DMS 273 (cell line): ENCODE measurements at regions not wholly inside any gene's neighbourhood (a gene's known extent, or its start where the extent isn't known, plus 50 kb on each side); places are given as distances from the start of the nearest gene placed in this dataset.
"Not testable (repeated sequence)": the region's sequence is repeated elsewhere in the genome, so short reads cannot be mapped to it uniquely, and the experiment has no call there.

Experiments
- DNase-seq: peaks from one replicate; lab custom pipeline; 2025; ENCODE audit not compliant: unreplicated experiment; lab: John Stamatoyannopoulos, UW

- no peak for DNase-seq
These were observed 280.6 kb downstream of the BTBD3 start for GRCh38 chr20:12198281-12198680.

DNA sequence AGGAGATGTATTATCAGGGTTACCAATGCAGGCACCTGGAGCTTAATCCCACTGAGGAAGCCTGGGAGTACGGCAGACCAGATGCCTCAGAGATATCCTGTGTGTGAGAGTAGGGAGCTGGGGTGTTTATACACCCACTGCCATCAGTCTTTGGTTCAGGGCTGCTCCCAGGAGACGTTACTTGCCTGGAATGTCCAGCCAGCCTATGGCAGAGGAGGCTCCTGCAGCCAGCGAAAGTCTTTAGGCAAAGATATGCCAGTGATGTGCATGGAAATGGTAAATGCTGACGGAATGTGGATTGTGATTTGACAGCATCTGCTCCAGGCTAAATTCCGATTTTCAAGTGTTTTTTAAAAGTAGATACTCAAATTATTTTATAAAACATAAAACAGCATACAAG is 282.0 kb downstream of the BTBD3 start:
- DNase-seq = no peak

- DNase-seq = no peak
These were observed 283.7 kb downstream of the BTBD3 start for GRCh38 chr20:12201289-12201991.

DNA sequence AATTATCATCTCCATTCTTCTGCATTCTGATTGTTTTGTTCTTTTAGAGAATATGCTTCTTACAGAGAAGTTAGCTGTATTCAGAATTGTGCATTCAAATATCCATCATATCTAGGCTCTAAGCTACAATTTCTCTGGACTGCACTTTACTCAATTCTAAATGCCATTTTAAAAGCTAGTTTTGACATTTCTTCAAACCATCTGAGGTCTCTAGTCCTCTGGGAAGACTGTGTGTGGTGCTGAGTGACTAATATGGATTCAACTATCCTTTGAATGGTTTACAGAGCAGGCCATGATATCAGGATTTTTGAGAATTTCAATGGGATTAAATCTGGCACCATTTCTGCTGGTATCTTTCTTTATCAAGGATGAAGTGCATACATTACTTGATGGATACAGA is 285.7 kb downstream of the BTBD3 start:
- DNase-seq = no peak

DNA sequence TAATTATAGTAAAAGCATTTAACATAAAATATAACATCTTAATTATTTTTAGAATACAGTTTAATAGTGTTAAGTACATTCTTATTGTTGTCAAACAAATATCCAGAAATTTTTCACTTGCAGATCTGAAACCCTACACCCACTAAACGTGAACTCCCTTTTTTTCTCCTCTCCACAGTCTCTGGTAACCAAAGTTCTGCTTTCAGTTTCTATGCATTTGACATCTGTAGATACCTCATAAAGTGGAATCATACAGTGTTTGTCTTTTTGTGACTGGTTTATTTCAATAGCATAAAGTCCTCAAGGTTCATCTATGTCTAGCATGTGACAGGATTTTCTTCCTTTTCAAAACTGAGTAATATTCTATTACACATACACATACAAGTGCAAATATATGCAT is 286.3 kb downstream of the BTBD3 start:
- no peak for DNase-seq

DNA sequence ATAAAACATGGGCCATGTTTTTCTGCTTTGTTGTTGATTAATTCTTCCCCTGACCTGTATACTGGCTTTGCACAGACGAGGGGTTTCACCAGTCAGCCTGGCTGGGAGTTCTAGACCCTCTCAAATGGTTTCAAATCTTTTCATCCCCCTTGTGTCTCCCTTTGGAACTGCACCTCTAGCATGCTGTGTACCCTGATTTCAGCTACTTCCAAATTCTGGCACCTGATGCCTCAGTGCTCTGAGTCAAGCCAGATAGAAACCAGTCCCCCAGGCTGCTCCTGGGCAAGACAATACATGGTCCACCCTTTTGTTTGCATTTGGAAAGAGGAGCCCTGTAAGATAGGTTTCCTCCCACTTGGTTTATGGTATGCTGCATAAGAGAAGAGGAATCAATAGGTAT is 290.2 kb downstream of the BTBD3 start:
- peak; percentile 66 for DNase-seq

DNA sequence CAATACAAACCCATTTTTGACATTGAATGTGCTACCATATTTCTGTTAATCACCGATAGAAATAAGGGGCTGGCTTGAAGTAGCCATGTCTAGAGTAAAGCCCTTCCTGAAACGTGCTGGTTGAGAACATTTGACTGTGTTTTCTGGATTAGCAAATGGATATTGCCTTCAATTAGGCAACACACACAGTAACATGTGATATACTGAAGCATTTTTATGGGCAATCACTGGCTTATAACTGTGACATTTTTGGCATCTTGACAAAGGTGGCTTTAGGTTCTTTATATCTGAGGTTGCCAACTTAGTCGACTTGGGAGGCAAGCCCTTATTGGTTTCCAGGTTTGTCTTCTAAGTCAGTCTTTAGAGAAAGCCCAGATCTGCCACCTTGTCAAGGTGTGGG is 292.9 kb downstream of the BTBD3 start:
- DNase-seq = no peak

- DNase-seq = no peak
These were observed 293.7 kb downstream of the BTBD3 start for GRCh38 chr20:12211361-12211760.

DNA sequence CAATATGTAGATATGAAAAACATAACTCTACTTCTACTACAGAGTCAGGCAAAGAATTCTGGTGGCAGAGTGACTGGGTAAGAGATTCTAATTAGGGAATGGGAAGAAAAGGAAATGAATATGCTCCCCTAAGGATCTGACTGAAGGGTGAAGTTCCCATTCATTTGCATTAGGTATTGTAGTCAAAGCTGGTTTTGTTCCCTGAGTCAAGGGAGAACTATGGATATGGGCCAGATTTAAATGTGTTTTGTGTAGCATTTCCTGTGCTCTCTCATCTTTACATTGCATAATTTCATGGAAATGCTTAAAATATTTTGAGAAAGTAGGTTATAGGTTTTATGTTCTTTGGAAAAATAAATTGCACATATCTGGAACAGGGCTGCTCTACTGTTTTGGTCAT is 299.7 kb downstream of the BTBD3 start:
- no peak for DNase-seq

GRCh38 chr20:12219798-12220197 is 302.1 kb downstream of the BTBD3 start:
- no peak for DNase-seq

GRCh38 chr20:12223057-12223456 is 305.4 kb downstream of the BTBD3 start:
- no peak for DNase-seq

DNA sequence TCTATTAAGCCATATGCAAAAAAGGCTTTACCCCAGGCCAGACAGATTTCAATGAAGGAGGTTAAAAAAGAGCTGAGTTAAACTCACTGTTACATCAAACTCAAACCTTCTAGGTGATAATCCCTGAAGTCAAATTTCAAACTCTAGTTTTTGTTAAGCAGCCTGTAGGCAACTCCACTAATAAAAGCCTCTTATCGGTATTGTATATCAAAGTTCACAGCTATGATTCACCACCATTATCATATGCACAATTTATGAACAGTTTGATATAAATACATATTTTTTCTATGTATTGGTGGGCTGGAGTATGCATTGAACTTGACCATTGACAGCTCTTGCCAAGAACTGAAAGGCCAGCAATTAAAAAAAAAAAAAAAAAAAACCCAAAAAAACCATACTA is 308.2 kb downstream of the BTBD3 start:
- DNase-seq = no peak

- DNase-seq = no peak
These were observed 312.2 kb downstream of the BTBD3 start for GRCh38 chr20:12229891-12230290.

DNA sequence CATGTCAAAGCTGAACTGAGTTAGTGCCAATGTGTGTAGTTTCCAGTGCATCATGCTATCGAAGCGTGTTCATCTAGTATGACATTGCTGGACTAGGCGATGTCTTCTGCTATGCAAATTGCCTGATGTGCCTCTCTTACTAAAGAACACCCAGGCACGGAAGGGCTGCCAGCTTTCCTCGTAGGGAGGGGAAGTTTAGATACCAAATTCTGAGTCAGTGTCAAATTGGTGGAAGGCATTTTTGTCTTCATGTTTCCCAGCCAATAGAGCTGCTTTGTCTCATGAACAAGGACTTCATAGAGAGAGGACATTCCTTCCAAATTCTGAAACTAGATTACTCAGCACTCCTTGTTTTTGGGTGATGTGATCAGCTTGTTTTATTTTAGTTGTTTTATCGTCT is 320.1 kb downstream of the BTBD3 start:
- DNase-seq = no peak

DNA sequence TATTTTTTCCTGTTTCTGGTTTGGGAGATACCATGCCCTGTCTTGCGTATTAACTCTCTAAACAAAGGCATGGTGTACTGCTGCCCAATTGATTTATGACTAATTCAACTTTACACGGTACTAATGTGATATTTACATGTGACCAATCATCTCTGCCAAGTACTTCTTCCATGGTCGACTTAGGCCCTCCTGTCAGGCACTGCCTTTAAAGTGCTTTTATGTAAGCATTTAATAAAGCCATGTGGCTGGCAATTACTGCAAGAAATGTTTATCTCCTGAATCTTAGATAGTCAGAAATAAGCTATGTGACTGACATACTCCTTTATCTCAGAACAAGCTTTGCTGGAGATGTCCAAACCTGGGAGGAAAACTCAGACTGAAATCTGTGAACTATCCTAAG is 323.4 kb downstream of the BTBD3 start:
- DNase-seq = no peak

DNA sequence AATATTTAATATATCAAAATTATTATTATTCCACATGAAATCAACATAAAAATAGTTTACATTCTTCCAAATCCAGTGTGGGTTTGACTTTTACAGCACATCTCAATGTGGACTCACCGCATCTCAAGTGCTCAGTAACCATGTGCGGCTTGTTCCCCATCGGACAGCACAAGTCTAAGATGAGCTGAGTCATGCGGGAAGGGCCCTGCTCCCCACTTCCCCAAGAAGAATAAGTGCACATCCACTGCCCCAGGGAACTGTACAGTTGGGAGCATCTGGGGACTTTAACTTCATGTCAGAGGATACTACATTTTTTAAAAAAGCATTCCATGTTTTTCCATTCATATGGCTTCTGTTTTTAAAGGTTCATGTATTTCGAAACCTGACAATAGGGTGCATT is 325.6 kb downstream of the BTBD3 start:
- no peak for DNase-seq

DNA sequence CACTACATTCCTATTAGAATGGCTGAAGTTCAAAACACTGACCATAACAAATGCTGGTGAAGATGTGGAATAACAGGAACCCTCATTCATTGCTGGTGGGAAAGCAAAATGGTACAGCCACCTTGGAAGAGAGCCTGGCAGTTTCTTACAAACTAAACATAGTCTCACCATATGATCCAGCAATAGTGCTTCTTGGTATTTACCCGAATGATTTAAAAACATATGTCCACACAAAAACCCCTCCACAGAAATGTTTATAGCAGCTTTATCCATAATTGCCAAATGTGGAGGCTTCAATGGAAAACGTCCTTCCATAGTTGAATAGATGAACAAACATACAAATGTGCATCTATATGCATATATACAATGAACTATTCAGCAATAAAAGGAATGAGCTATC is 330.8 kb downstream of the BTBD3 start:
- no peak for DNase-seq

DNA sequence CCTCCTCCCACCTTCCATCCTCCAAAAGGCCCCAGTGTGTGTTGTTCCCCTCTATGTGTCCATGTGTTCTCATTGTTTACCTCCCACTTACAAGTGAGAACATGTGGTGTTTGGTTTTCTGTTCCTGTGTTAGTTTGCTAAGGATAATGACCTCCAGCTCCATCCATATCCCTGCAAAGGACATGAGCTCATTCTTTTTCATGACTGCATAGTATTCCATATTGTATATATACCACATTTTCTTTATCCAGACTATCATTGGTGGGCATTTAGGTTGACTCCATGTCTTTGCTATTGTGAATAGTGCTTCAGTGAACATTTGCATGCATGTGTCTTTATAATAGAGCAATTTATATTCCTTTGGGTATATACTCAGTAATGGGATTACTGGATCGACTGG is 333.0 kb downstream of the BTBD3 start:
- DNase-seq = not testable (repeated sequence)

GRCh38 chr20:12252793-12253192 is 335.1 kb downstream of the BTBD3 start:
- DNase-seq = no peak

DNA sequence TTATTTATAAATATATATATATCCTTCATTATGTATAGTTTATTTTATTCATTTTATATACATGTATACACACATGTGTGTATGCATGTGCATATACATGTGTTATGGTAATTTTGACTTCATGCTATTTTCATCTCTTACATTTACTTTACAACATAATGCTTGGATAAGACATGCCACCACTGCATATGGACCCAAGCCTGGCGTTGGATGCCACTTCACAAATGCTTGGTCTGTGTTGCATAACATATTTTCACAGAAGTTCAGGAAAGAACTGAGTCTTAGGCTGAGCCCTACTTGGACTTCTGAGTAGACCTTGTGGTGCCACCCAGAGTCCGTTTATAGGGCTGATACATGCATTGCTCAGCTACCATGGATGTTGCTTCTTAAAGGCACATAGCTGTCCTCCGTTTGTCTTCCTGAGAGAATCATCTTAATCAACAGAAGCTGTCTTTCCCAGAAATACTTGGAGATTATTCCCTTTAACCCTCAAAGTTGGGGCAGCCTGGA is 337.8 kb downstream of the BTBD3 start:
- no peak for DNase-seq

DNA sequence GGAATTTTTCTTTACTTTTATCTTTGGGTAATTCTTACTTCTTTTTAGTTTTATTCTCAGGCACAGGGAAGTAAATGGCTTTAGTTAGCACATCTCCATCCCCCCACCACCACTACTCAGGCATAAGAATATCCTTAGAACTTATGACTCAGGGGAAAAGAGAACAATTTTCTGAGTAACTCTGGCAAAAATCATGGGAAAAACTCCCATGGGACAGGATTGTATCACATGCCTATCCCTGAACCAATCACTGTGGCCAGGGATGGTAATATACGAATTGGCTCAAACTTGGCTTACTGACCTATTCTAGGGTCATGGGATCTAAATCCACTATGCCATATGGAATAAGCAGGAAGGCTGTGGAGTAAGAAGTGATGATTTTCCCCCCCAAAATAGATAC is 339.1 kb downstream of the BTBD3 start:
- no peak for DNase-seq

DNA sequence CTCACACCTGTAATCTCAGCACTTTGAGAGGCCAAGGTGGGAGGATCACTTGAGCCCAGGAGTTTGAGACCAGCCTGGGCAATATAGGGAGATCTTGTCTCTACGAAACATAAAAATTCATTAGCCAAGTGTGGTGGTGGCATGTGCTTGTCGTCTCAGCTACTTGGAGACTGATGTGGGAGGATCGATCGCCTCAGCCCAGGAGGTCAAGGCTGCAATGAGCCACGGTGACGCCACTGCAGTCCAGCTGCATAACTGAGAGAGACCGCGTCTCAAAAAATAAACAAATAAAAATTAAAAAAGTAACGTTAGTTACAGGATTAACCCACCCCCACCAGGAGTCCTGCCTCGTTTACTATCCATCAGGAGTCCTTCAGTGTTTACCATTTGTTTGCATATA is 345.1 kb downstream of the BTBD3 start:
- no peak for DNase-seq

- DNase-seq = no peak
These were observed 347.0 kb downstream of the BTBD3 start for GRCh38 chr20:12264711-12265110.
